HG03060 (cell line): ENCODE measurements at regions not wholly inside any gene's neighbourhood (a gene's known extent, or its start where the extent isn't known, plus 50 kb on each side); places are given as distances from the start of the nearest gene placed in this dataset.

Source experiments
- ATAC-seq: cut with Tn5 transposase; IDR thresholded peaks from one replicate; pipeline ENCODE4 v1.9.1; 2021; ENCODE audit warnings: low read depth, moderate number of reproducible peaks; ENCODE audit not compliant: unreplicated experiment

GRCh38 chr5:109917154-109917546 is 227.4 kb downstream of the MAN2A1 start:
- no peak for ATAC-seq

- ATAC-seq, result no peak
Observed at GRCh38 chr5:109917966-109918365, 228.2 kb downstream of the MAN2A1 start.

- ATAC-seq, result no peak
Observed at GRCh38 chr5:109920736-109921135, 231.0 kb downstream of the MAN2A1 start.

DNA sequence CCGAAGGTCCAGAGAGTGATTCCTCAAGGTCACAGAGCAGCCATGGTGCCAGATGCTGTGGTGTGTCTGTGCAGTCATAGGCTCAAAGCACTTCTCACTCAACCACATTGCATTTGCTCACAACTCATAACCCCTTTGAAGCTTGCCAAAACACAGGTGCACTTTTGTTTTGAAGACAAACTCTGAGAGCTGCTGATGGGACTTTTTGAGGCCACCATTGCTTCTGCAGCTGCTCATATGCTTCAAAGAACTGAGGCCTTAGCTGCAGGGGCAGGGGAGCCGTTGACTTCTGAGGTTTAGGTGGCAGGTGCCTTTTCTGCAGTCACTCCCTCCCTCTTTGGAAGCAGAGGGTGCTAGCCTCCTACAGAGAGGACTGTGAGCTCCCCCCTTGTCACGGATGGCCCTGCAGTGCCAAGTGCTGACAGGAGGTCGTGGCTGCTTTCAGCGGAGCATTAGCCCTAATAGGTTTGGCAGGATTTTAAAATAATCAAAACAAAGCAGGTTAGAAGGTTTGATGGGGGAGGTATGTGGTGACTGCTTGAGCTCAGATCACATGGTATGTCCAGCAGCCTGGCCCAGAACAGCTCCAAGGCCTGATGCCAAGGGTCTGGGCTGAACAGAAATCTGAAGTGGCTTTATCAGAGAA is 232.1 kb downstream of the MAN2A1 start:
- ATAC-seq, result no peak

DNA sequence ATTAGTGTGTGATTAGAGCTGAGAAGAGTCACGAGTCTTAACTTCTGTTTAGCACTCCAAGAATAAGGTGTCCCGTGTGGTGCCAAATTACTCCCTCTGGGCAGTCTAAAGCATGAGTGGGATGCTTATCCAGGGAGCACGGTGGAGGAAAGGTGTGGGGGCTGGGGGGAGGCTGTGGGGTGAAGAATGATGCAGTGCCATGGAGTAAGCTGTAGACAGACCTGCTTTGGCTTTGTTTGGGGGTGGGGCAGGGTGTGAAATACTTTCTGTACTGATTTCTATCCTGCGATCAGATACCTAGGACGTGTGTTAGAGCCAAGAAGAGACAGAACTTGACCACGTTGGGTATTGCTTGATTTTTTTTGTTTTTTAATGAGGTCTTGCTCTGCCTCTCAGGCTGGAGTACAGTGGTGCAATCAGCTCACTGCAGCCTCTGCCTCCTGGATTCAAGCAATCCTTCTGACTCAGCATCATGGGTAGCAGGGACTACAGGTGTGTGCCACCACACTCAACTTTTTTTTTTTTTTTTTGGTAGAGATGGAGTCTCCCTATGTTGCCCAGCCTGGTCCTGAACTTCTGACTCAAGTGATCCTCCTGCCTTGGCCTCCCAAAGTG is 232.8 kb downstream of the MAN2A1 start:
- no peak for ATAC-seq

- no peak for ATAC-seq
Observed at GRCh38 chr5:109923205-109923604, 233.5 kb downstream of the MAN2A1 start.

GRCh38 chr5:109924237-109925107 is 234.7 kb downstream of the MAN2A1 start:
- ATAC-seq, result no peak

DNA sequence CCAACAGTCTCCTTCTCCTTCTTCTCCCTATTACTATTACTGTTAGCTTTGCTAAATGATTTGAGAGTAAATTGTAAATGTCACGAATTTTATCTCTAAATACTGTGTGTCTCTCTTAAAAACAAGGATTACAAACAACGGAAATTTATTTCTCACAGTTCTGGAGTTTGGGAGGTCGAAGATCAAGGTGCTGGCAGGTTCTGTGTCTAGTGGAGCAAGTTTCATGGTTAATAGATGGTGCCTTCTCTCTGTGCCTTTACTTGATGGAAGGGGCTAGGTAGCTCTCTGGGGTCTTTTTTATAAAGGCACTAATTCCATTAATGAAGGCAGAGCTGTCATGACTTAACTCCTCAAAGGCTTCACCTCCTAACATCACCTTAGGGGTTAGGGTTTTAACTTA is 237.9 kb downstream of the MAN2A1 start:
- ATAC-seq, result no peak

DNA sequence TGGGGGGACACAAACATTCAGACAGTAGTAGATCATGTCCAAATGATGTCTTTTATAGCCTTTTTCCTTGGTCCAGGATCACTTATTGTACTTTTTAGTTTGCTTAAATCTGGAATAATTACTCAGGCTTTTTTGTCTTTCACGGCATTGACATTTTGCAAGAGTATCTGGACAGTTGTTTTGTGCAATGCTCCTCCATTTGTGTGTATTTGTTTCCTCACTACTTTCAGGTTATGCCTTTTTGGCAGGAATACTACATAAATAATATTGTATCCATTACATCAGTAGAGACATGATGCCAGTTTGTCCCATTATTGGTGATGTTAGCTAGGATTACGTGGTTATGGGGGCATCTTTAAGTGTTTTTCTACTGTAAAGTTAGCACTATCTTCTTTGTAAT is 238.3 kb downstream of the MAN2A1 start:
- ATAC-seq, result no peak

- ATAC-seq, result no peak
Observed at GRCh38 chr5:109928811-109929210, 239.1 kb downstream of the MAN2A1 start.

- ATAC-seq, result no peak
Observed at GRCh38 chr5:109929376-109929775, 239.6 kb downstream of the MAN2A1 start.

GRCh38 chr5:109929911-109930310 is 240.2 kb downstream of the MAN2A1 start:
- no peak for ATAC-seq

DNA sequence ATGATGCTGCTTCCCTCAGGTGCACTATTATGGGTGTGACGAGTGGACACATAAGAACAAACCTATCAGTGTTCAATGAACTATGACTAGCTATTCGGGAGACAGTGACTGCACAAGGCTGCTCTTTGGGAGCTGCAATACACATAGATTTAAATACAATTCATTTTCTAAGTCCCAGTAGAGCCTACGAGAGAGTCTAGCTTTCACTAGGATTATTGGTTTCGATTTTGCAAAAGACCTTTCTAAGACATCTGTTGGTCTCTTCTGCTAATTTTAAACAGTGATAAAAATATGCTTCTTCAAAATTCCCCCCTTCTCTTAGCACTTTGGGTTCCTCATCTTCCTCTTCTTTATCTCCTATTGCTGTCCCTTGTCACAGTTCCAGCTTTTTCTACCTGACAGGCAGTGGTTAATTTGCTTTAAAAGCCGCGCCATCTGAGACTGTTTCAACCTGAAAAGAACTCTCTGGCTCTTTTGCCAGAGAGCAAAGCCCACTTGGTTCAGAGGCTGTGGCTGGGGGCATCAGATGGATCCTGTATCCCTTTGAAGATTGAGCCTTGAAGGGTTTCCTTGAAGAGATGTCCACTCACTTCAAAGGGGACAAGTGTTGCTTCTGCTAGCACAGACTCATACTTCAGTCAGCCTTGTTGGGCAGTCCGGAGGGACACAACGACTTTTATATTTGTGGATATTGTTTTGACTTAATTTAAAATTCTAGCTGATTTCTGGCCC is 241.5 kb downstream of the MAN2A1 start:
- ATAC-seq, result no peak

DNA sequence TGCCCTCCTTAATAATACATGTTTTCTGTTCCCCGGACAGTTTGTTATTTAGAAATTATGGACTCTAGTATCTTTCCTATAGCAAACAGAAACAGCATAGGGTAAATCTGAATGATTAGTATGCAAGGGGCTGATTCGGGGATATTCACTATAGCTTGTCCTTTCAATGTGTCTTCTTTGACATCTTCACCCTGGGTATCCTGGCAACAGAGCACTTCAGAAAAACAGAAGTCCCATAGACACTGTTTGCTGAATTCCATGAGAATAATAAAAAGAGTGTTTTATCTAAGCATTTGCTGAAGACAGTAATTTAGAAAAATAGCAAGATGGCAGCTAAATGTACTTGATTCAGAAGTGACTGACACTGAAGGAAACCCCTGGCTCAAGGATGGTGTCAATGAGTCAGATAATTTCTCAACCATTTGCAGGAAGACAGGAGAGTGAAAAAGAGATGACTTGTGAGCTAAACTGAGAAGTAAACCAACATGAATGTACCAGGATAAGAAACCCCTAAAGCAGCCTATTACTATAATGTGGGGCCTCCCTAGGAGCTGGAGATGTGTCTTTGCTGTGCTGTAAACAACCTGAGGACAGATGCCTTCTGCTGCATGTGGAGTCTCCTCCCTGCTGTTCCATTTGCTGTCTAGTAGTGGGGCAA is 246.2 kb downstream of the MAN2A1 start:
- ATAC-seq, result no peak

DNA sequence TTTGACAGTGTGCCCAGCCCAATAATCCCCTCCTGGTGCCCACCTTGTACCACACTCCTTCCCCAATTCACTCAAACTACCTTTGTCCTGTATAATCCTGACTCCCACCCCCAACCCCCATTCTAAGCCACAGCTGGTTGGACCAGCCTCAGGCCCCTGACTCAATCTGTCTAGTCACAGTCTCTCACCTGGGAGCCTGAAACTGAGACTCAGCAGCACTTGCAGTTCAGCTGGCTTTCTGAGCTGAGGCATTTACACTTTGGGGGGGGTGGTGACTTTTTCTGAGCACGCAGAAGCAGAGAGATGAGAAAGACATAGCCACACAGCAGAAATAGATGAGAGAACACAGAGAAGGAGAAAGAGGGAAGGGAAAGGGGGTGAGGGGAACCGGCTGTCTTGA is 247.3 kb downstream of the MAN2A1 start:
- ATAC-seq, result peak; percentile 54

- no peak for ATAC-seq
Observed at GRCh38 chr5:109937951-109938350, 248.2 kb downstream of the MAN2A1 start.

DNA sequence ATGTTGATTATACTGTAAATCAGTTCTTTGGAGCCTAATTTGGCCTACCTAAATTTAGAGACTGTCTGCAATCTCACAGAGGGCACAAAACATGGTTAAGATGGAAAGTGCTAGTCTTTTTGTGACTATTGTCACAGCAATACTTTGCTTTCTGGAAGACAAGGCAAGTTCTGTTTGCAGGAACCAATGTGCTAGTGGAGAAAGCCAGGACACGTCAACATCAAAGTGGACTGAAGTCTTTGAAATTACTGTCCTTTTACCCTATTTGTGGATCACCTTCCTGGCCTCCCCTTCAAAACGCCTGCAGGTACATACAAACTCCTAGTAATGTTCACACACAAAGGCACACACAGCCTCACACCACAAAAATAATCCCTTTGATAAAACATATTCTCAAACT is 248.7 kb downstream of the MAN2A1 start:
- ATAC-seq, result no peak

GRCh38 chr5:109939116-109939682 is 249.5 kb downstream of the MAN2A1 start:
- ATAC-seq, result no peak

GRCh38 chr5:109942646-109943045 is 252.9 kb downstream of the MAN2A1 start:
- no peak for ATAC-seq

DNA sequence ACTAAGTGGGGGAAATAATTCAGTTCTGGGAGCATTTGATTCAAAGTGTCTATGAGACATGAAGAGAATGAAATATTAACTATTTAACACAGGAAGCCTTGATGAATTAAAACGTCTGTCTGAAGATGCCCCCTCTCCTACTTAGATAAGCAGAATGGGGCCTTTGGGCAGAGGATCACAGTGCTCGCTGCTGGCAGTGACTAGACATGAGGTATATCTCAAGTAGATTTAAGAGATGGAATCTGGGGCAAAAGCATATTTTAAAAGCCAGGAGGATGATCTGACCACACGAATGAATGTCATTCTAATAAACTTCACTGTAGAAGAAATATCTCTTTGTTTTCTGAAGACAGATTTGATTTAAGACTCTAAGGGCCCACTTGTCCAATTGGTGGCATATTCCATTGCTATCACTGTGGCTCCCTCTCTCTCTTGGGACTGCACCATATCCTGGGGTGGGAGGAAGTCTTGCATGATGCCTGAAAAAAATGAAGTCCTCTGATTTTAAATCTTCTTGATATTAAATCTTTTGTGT is 254.0 kb downstream of the MAN2A1 start:
- ATAC-seq, result no peak
